ENCODE measurements at regions not wholly inside any gene's neighbourhood (a gene's known extent, or its start where the extent isn't known, plus 50 kb on each side); places are given as distances from the start of the nearest gene placed in this dataset.

GRCh38 chr1:59243978-59244377, 52.9 kb upstream of the FGGY start:
- no peak for DNase-seq (ENCODE audit: low spot score)

- no peak for DNase-seq (ENCODE audit: low spot score)
Observed at GRCh38 chr1:59244891-59245290, 52.0 kb upstream of the FGGY start.

Data from hematopoietic multipotent progenitor cell treated with erythropoietin and hydrocortisone succinate and interleukin-3 and kit ligand, for 17 days (in vitro differentiated cells).